Loucy (cell line): ENCODE measurements at regions not wholly inside any gene's neighbourhood (a gene's known extent, or its start where the extent isn't known, plus 50 kb on each side); places are given as distances from the start of the nearest gene placed in this dataset.

Experiments used
- H2AFZ ChIP-seq: fragments of 200-600 bp; sonication (generic); 2 replicates; pipeline ENCODE4 v1.6.0; 2016; ENCODE audit warnings: antibody characterized with exemption, mild to moderate bottlenecking, low read length, moderate library complexity
- H3F3A ChIP-seq: fragments of 200-600 bp; 2 replicates; pipeline ENCODE4 v1.6.0; 2016; ENCODE audit warnings: antibody characterized with exemption, low read depth, mild to moderate bottlenecking
- H3K27me3 ChIP-seq: fragments of 200-600 bp; sonication (generic); 2 replicates; pipeline ENCODE4 v1.6.1; 2014; ENCODE audit warnings: low read length, mild to moderate bottlenecking; ENCODE audit not compliant: insufficient read depth, poor library complexity, severe bottlenecking
- H3K36me3 ChIP-seq: fragments of 200-600 bp; sonication (generic); 2 replicates; pipeline ENCODE4 v1.6.1; 2016; ENCODE audit warnings: low read length; ENCODE audit not compliant: insufficient read depth
- H3K4me1 ChIP-seq: fragments of 200-600 bp; sonication (generic); 2 replicates; pipeline ENCODE4 v1.5.1; 2014; ENCODE audit warnings: low read length, mild to moderate bottlenecking; ENCODE audit not compliant: insufficient read depth, poor library complexity, severe bottlenecking
- H3K4me2 ChIP-seq: fragments of 200-600 bp; sonication (generic); 2 replicates; pipeline ENCODE4 v1.6.0; 2014; ENCODE audit warnings: antibody characterized with exemption, low read length, low read depth, mild to moderate bottlenecking; ENCODE audit not compliant: poor library complexity, severe bottlenecking
- H3K4me3 ChIP-seq: fragments of 200-600 bp; sonication (generic); 2 replicates; pipeline ENCODE4 v1.5.1; 2014; ENCODE audit warnings: low read length, mild to moderate bottlenecking, mixed read lengths; ENCODE audit not compliant: poor library complexity, severe bottlenecking
- H3K79me2 ChIP-seq: fragments of 200-600 bp; sonication (generic); 2 replicates; pipeline ENCODE4 v1.6.1; 2014; ENCODE audit warnings: low read length; ENCODE audit not compliant: insufficient read depth
- H3K9ac ChIP-seq: fragments of 200-600 bp; sonication (generic); 2 replicates; pipeline ENCODE4 v1.6.0; 2014; ENCODE audit warnings: mild to moderate bottlenecking, low read depth, low read length, moderate library complexity; ENCODE audit not compliant: poor library complexity, severe bottlenecking
- H3K9me2 ChIP-seq: fragments of 200-600 bp; sonication (generic); replicated peaks from 2 replicates; pipeline ENCODE4 v1.6.1; 2016; ENCODE audit warnings: low read depth, low read length, mixed read lengths
- H3K9me3 ChIP-seq: fragments of 200-600 bp; sonication (generic); 2 replicates; pipeline ENCODE4 v1.6.1; 2014; ENCODE audit warnings: mild to moderate bottlenecking, antibody characterized with exemption, low read length, low read depth; ENCODE audit not compliant: insufficient read depth
- H4K20me1 ChIP-seq: fragments of 200-600 bp; sonication (generic); 2 replicates; pipeline ENCODE4 v1.6.0; 2014; ENCODE audit warnings: antibody characterized with exemption, low read length, mild to moderate bottlenecking; ENCODE audit not compliant: insufficient read depth, poor library complexity, severe bottlenecking
- EZH2phosphoT487 ChIP-seq: fragments of 200-600 bp; IDR thresholded peaks from 2 replicates; pipeline ENCODE4 v1.6.1; 2018; ENCODE audit warnings: antibody characterized with exemption, mild to moderate bottlenecking, moderate library complexity, borderline replicate concordance
- TF ChIP-seq, protein P1 (sequence below): fragments of 200-600 bp; sonication (generic); conservative IDR thresholded peaks from 2 replicates; pipeline ENCODE4 v1.5.1; 2014; ENCODE audit warnings: mild to moderate bottlenecking, antibody characterized with exemption, low read length

DNA sequence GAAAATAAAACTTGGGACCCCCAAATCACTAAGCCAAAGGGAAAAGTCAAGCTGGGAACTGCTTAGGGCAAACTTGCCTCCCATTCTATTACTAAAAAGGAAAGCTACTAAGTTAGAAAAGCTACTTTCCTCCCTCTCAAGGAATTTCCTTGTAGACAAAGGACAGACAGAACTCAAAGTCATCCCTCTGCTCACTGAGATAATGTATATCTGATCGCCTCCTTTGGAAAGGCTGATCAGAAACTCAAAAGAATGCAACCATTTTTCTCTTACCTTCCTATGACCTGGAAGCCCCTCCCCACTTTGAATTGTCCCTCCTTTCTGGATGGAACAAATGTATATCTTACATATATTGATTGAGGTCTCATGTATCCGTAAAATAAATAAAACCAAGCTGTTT is 190.5 kb upstream of the DCN start:
- H3K4me2 ChIP-seq: no peak overlapping the region
- H3K27me3 ChIP-seq: no peaks in the 10 kb centered on the region
- H3K4me1 ChIP-seq: no peaks in the 10 kb centered on the region
- H3K4me3 ChIP-seq: no peak overlapping the region
- no peaks in the 10 kb centered on the region for H3K9me2 ChIP-seq
- no peak overlapping the region for H3K9ac ChIP-seq
- no peaks in the 10 kb centered on the region for H3K9me3 ChIP-seq
- TF ChIP-seq, protein P1, sequence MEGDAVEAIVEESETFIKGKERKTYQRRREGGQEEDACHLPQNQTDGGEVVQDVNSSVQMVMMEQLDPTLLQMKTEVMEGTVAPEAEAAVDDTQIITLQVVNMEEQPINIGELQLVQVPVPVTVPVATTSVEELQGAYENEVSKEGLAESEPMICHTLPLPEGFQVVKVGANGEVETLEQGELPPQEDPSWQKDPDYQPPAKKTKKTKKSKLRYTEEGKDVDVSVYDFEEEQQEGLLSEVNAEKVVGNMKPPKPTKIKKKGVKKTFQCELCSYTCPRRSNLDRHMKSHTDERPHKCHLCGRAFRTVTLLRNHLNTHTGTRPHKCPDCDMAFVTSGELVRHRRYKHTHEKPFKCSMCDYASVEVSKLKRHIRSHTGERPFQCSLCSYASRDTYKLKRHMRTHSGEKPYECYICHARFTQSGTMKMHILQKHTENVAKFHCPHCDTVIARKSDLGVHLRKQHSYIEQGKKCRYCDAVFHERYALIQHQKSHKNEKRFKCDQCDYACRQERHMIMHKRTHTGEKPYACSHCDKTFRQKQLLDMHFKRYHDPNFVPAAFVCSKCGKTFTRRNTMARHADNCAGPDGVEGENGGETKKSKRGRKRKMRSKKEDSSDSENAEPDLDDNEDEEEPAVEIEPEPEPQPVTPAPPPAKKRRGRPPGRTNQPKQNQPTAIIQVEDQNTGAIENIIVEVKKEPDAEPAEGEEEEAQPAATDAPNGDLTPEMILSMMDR: no peak
- TF ChIP-seq EZH2phosphoT487: no peak
- no peak overlapping the region for H2AFZ ChIP-seq
- H3K36me3 ChIP-seq: no peaks in the 10 kb centered on the region
- H4K20me1 ChIP-seq: no peaks in the 10 kb centered on the region
- no peaks in the 10 kb centered on the region for H3K79me2 ChIP-seq
- no peaks in the 10 kb centered on the region for H3F3A ChIP-seq

DNA sequence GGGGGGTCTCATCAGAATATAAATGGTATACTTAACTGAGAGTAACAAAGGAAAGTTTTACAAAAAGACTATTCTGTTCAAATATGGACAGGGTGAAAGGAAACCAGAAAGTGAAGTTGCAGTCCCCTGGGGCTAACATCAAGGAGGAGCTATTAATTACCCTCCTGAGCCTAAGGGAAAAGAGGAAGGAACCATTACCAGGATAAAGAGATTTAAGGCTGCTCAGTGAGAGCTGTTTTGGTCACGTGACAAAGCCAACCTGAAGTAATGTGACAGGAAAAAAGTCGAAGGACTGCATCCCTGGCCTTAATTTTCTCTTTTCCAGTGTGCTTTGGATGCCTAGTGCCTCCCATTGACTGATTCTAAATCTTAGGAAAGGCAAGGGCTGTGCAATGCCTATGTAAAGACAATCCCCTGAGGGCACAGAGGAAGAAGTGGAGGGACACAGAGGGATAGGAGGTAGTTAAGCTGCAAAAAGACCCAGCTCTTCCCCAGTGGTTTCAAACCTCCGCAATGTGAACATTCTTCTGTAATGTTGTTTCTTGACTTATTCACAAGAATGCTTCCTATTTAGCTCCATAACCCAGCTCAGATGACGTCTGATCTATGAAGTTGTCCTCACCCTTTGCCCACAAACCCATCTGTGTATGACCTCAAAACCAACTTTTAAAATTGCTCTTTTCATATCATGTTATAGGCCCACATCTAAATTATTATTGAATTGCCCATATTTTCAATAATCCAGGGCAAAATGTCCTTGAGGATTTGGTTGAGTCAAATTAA is 187.7 kb upstream of the DCN start:
- no peaks in the 10 kb centered on the region for H3F3A ChIP-seq
- H3K4me1 ChIP-seq: no peaks in the 10 kb centered on the region
- H3K9ac ChIP-seq: no peak overlapping the region
- no peak overlapping the region for H3K4me3 ChIP-seq
- no peak overlapping the region for H3K4me2 ChIP-seq
- H3K27me3 ChIP-seq: no peaks in the 10 kb centered on the region
- H3K9me3 ChIP-seq: no peaks in the 10 kb centered on the region
- H3K79me2 ChIP-seq: no peaks in the 10 kb centered on the region
- H3K36me3 ChIP-seq: no peaks in the 10 kb centered on the region
- H3K9me2 ChIP-seq: no peaks in the 10 kb centered on the region
- no peaks in the 10 kb centered on the region for H4K20me1 ChIP-seq
- H2AFZ ChIP-seq: no peak overlapping the region
- TF ChIP-seq, protein P1: no peak
- TF ChIP-seq EZH2phosphoT487: no peak

DNA sequence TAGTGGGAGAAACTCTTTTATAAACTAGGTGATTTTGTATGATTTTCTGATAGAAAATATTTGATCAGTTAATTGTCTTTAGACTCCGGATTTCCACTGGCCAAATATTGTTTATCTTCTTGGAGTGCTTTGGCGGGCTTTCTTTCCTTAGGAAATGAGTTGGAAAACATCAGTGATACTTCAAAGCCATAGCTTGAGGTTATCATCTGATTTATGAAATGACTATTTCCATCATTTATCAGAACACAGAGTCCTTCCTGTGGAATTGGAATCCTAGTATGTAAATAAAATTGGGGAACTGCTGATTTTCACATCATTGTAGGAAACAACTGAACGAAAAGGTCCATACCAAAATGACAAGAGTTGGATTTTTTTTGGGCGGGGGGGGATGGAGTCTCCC is 186.0 kb upstream of the DCN start:
- Histone ChIP-seq H3K9ac (no peak overlapping the region), H2AFZ (no peak overlapping the region), H3K4me2 (no peak overlapping the region), H3K9me2 (no peaks in the 10 kb centered on the region), H3K9me3 (no peaks in the 10 kb centered on the region), H3K27me3 (no peaks in the 10 kb centered on the region), H3K4me3 (no peak overlapping the region), H3K36me3 (no peaks in the 10 kb centered on the region), H4K20me1 (no peaks in the 10 kb centered on the region), H3F3A (no peaks in the 10 kb centered on the region), H3K4me1 (no peaks in the 10 kb centered on the region), H3K79me2 (no peaks in the 10 kb centered on the region)
- no peak for TF ChIP-seq EZH2phosphoT487
- TF ChIP-seq, protein P1: no peak
